HFF-Myc (cell line): ENCODE measurements at regions not wholly inside any gene's neighbourhood (a gene's known extent, or its start where the extent isn't known, plus 50 kb on each side); places are given as distances from the start of the nearest gene placed in this dataset.
"Not testable (repeated sequence)": the region's sequence is repeated elsewhere in the genome, so short reads cannot be mapped to it uniquely, and the experiment has no call there.

Source experiments
- DNase-seq: peaks from one replicate; pipeline ENCODE4 v3.0.0-alpha.2; 2011; ENCODE audit warnings: low read depth; ENCODE audit errors: extremely low read depth
- H3K4me3 ChIP-seq: replicated peaks from 2 replicates; pipeline ENCODE4 v1.5.1; 2011; ENCODE audit warnings: low read depth, mild to moderate bottlenecking, control low read depth, low read length
- TF ChIP-seq, protein P1 (sequence below): IDR thresholded peaks from 2 replicates; pipeline ENCODE4 v1.5.1; 2012; ENCODE audit warnings: mild to moderate bottlenecking, low read depth, low read length, control low read depth; ENCODE audit errors: missing control alignments

DNA sequence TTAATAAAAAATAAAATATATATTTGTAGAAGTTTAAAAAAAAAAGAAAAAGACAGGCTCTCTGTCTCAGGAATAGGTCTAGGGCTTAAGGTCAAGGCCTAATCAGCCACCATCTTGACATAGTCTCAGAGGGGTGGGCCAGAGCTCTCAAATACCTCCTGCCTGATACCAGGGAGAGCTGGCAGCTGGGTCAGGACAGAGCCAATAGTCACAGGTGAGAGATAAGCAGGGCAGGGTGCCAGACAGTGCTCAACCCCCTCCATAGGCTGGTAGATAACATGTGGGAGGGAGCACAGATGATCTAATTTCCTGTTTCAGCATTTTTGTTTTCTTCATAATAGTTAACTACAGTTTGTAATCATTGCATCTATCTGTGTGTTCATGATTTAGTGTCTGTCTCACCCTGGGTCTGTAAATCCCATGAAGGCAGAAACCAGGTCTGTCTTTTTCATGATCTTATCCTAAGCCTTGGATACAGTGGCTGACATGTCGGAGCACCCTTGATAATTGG lies 152.0 kb upstream of the GRIK3 start:
- TF ChIP-seq, protein P1, sequence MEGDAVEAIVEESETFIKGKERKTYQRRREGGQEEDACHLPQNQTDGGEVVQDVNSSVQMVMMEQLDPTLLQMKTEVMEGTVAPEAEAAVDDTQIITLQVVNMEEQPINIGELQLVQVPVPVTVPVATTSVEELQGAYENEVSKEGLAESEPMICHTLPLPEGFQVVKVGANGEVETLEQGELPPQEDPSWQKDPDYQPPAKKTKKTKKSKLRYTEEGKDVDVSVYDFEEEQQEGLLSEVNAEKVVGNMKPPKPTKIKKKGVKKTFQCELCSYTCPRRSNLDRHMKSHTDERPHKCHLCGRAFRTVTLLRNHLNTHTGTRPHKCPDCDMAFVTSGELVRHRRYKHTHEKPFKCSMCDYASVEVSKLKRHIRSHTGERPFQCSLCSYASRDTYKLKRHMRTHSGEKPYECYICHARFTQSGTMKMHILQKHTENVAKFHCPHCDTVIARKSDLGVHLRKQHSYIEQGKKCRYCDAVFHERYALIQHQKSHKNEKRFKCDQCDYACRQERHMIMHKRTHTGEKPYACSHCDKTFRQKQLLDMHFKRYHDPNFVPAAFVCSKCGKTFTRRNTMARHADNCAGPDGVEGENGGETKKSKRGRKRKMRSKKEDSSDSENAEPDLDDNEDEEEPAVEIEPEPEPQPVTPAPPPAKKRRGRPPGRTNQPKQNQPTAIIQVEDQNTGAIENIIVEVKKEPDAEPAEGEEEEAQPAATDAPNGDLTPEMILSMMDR = no peak
- no peak overlapping the region for H3K4me3 ChIP-seq
- DNase-seq = no peak

DNA sequence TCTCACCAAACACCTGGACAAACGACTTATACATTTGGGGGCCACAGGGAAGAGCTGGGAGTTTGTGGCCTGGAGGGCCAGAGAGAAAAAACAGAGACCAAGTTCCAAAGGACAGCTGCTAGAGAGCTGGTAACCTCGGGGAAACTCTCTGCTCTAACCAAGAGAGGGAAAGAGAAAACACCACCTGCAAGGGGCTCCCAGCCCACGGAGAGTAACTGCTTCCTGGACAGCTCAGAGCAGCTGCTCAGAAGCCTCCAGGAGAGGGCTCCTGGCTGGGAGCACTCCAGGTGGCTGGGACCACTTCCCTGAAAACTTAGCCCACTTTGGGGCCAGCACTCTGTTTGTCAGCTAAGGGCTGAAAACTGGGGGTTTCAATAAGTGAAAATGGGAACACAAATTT lies 154.8 kb upstream of the GRIK3 start:
- TF ChIP-seq, protein P1 = no peak
- H3K4me3 ChIP-seq = no peak overlapping the region
- no peak for DNase-seq

DNA sequence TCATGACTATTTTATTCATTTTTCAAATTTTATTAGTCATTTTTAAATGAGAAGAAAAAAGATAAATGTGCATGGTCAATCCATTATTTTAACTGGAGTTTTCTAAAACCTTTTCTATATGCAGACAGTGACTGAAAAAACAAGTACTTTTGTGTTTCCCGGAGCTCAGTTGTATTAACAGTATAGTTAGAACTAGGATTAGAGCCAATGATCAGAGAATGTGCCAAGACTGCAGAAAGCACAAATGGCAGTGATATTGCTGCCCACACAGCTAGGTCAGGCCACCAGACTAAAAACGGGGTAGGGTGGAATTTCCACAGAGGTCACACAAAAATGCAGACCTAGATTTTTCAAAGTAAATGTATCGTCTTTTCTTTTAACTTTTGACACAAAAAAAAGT lies 163.1 kb upstream of the GRIK3 start:
- TF ChIP-seq, protein P1 = no peak
- H3K4me3 ChIP-seq = no peak overlapping the region
- DNase-seq = no peak

DNA sequence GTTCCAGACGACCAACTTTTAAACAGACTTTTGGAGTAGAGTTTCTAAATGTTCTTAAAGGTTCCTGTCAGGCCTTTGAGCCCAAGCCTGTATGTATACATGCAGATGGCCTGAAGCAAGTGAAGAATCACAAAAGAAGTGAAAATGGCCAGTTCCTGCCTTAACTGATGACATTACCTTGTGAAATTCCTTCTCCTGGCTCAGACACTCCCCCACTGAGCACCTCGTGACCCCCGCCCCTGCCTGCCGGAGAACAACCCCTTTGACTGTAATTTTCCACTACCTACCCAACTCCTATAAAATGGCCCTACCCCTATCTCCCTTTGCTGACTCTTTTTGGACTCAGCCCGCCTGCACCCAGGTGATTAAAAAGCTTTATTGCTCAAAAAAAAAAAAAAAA lies 180.0 kb upstream of the GRIK3 start:
- not testable (repeated sequence) for H3K4me3 ChIP-seq, DNase-seq

DNA sequence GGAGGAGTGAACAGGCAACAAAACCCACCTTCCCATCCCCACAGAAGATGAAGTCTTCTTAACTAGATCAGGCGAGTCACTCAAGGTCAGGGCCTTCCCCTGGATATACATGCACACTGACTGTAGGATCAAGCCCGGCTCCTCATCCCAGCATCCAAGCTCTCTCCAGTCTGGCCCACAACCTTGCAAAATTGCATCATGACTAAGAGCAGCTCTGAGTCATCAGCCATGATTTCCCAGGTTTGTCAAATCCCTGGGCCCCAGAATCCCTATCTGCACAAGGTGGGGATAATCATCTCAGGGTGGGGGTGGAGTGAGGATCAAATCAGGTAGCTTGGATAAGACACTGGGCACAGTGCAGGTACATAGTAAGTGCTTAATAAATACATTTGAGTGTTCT lies 199.3 kb upstream of the GRIK3 start:
- DNase-seq = no peak
- TF ChIP-seq, protein P1 = no peak
- H3K4me3 ChIP-seq = no peak overlapping the region

DNA sequence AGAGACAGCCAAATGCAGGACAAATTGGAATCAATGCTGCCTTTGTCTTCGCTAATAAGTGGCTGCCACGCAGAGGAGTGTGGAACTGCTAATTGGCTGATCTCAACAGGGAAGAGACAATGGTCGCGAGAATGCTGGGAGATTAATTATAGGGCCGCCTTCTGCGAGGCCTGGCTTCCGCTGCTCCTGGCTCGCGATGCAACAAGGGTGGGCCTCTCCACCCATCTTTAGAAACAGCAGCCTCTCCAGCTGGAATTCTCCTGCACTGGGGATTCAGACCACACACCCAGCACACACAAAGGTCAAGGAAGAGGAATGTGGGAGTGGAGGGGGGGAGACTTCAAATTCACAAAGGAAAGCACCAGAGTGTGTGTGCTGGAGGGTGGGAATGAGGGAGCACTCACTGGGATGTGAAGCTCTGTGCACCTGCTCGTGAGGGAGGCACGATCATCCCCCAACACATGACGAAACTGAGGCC lies 200.7 kb upstream of the GRIK3 start:
- DNase-seq = no peak
- no peak overlapping the region for H3K4me3 ChIP-seq
- TF ChIP-seq, protein P1 = no peak

DNA sequence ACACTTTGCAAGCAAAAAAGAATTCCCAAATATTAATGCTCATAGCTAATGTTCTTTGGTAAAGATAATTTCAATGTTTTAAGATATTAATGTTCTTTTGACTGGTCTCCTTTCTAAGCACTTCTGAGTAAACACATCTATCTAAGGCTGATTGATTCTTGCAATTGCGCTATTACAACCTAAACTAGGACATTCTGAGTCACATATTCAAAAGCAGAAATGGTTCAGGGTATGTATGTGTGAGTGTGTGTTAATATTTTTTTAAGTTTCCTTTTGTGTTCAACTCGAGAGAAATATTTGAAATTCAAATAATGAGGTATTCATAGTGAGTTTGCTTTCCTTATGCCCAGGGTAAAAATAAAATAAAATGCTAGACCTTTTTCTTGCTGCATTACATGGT lies 203.6 kb upstream of the GRIK3 start:
- no peak overlapping the region for H3K4me3 ChIP-seq
- DNase-seq = no peak
- TF ChIP-seq, protein P1 = no peak
